OCI-LY1 (cell line): ENCODE measurements at regions not wholly inside any gene's neighbourhood (a gene's known extent, or its start where the extent isn't known, plus 50 kb on each side); places are given as distances from the start of the nearest gene placed in this dataset.

ENCODE experiments used
- H2AFZ ChIP-seq: fragments of 200-600 bp; sonication (generic), shearing (Covaris generic); 2 replicates; pipeline ENCODE4 v1.6.0; 2014; ENCODE audit warnings: antibody characterized with exemption, mild to moderate bottlenecking, low read length
- H3F3A ChIP-seq: fragments of 200-600 bp; sonication (generic), shearing (Covaris generic); 2 replicates; pipeline ENCODE4 v1.6.0; 2014; ENCODE audit warnings: mild to moderate bottlenecking, antibody characterized with exemption, low read length, moderate library complexity; ENCODE audit not compliant: insufficient read depth
- H3K27ac ChIP-seq: fragments of 200-600 bp; sonication (generic); 2 replicates; pipeline ENCODE4 v1.5.1; 2014; ENCODE audit warnings: low read length, mixed run types, mild to moderate bottlenecking, low read depth; ENCODE audit not compliant: poor library complexity, severe bottlenecking
- H3K27me3 ChIP-seq: fragments of 200-600 bp; sonication (generic); 2 replicates; pipeline ENCODE4 v1.6.0; 2014; ENCODE audit warnings: antibody characterized with exemption, mild to moderate bottlenecking, low read length, moderate library complexity; ENCODE audit not compliant: insufficient read depth
- H3K36me3 ChIP-seq: fragments of 200-600 bp; sonication (generic); 2 replicates; pipeline ENCODE4 v1.6.1; 2014; ENCODE audit warnings: mild to moderate bottlenecking, antibody characterized with exemption, low read length, moderate library complexity, mixed read lengths; ENCODE audit not compliant: insufficient read depth
- H3K4me1 ChIP-seq: fragments of 200-600 bp; sonication (generic); 2 replicates; pipeline ENCODE4 v1.5.1; 2014; ENCODE audit warnings: mild to moderate bottlenecking, low read length, moderate library complexity; ENCODE audit not compliant: insufficient read depth, severe bottlenecking
- H3K4me2 ChIP-seq: fragments of 200-600 bp; sonication (generic), shearing (Covaris generic); 2 replicates; pipeline ENCODE4 v1.6.1; 2014; ENCODE audit warnings: low read length
- H3K4me3 ChIP-seq: fragments of 200-600 bp; sonication (generic); 2 replicates; pipeline ENCODE4 v1.5.1; 2014; ENCODE audit warnings: low read length, low read depth, mild to moderate bottlenecking, mixed read lengths; ENCODE audit not compliant: poor library complexity, severe bottlenecking
- H3K79me2 ChIP-seq: fragments of 200-600 bp; shearing (Covaris generic); 2 replicates; pipeline ENCODE4 v1.6.1; 2016; ENCODE audit warnings: mixed run types, low read length, mixed read lengths; ENCODE audit not compliant: insufficient read depth
- H3K9ac ChIP-seq: fragments of 200-600 bp; sonication (generic), shearing (Covaris generic); 2 replicates; pipeline ENCODE4 v1.6.1; 2014; ENCODE audit warnings: mild to moderate bottlenecking, low read length, mixed read lengths
- H3K9me2 ChIP-seq: fragments of 200-600 bp; sonication (generic), shearing (Covaris generic); 2 replicates; pipeline ENCODE4 v1.6.1; 2014; ENCODE audit warnings: low read depth, mild to moderate bottlenecking, low read length, mixed read lengths
- H3K9me3 ChIP-seq: fragments of 200-600 bp; shearing (Covaris generic); 2 replicates; pipeline ENCODE4 v1.6.1; 2014; ENCODE audit warnings: low read length, mixed read lengths
- H4K20me1 ChIP-seq: fragments of 200-600 bp; sonication (generic), shearing (Covaris generic); 2 replicates; pipeline ENCODE4 v1.6.0; 2016; ENCODE audit warnings: mild to moderate bottlenecking, low read length; ENCODE audit not compliant: insufficient read depth
- EZH2 ChIP-seq: fragments of 200-600 bp; sonication (generic), shearing (Covaris generic); IDR thresholded peaks from 2 replicates; pipeline ENCODE4 v1.8.0; 2017; ENCODE audit warnings: borderline replicate concordance, mixed run types, mild to moderate bottlenecking, antibody characterized with exemption, low read length, moderate library complexity, mixed read lengths
- TF ChIP-seq, protein P1 (sequence below): fragments of 200-600 bp; sonication (generic), shearing (Covaris generic); IDR thresholded peaks from 2 replicates; pipeline ENCODE4 v1.5.1; 2017; ENCODE audit warnings: mild to moderate bottlenecking, antibody characterized with exemption, low read length, moderate library complexity, mixed read lengths

- H3K9ac ChIP-seq, result no peak overlapping the region
- H3K27me3 ChIP-seq, result no peaks in the 10 kb centered on the region; the same call in 1 of the 2 replicates
- no peak overlapping the region for H3K27ac ChIP-seq
- no peaks in the 10 kb centered on the region for H3K36me3 ChIP-seq
- H3K4me2 ChIP-seq, result no peak overlapping the region
- H3K4me3 ChIP-seq, result no peak overlapping the region
- no peaks in the 10 kb centered on the region for H3F3A ChIP-seq
- no peak overlapping the region for H2AFZ ChIP-seq
- TF ChIP-seq, protein P1, sequence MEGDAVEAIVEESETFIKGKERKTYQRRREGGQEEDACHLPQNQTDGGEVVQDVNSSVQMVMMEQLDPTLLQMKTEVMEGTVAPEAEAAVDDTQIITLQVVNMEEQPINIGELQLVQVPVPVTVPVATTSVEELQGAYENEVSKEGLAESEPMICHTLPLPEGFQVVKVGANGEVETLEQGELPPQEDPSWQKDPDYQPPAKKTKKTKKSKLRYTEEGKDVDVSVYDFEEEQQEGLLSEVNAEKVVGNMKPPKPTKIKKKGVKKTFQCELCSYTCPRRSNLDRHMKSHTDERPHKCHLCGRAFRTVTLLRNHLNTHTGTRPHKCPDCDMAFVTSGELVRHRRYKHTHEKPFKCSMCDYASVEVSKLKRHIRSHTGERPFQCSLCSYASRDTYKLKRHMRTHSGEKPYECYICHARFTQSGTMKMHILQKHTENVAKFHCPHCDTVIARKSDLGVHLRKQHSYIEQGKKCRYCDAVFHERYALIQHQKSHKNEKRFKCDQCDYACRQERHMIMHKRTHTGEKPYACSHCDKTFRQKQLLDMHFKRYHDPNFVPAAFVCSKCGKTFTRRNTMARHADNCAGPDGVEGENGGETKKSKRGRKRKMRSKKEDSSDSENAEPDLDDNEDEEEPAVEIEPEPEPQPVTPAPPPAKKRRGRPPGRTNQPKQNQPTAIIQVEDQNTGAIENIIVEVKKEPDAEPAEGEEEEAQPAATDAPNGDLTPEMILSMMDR, result no peak
- no peak for TF ChIP-seq EZH2
- no peaks in the 10 kb centered on the region for H3K9me2 ChIP-seq
- no peaks in the 10 kb centered on the region for H4K20me1 ChIP-seq
- H3K9me3 ChIP-seq, result no peaks in the 10 kb centered on the region
- H3K79me2 ChIP-seq, result no peaks in the 10 kb centered on the region
- H3K4me1 ChIP-seq, result no peaks in the 10 kb centered on the region
Measured at GRCh38 chr1:29496701-29497100, 260.4 kb downstream of the PTPRU start.

GRCh38 chr1:29490204-29490934, 254.0 kb downstream of the PTPRU start:
- no peak overlapping the region for H3K4me3 ChIP-seq
- TF ChIP-seq, protein P1, result no peak
- TF ChIP-seq EZH2, result no peak
- no peak overlapping the region for H3K27ac ChIP-seq
- H3F3A ChIP-seq, result no peaks in the 10 kb centered on the region
- no peaks in the 10 kb centered on the region for H3K9me2 ChIP-seq
- no peak overlapping the region for H3K9ac ChIP-seq
- H3K27me3 ChIP-seq, result no peaks in the 10 kb centered on the region
- no peaks in the 10 kb centered on the region for H3K36me3 ChIP-seq
- no peaks in the 10 kb centered on the region for H3K4me1 ChIP-seq
- H3K9me3 ChIP-seq, result no peaks in the 10 kb centered on the region
- no peak overlapping the region for H3K4me2 ChIP-seq
- no peak overlapping the region for H2AFZ ChIP-seq
- no peaks in the 10 kb centered on the region for H3K79me2 ChIP-seq
- no peaks in the 10 kb centered on the region for H4K20me1 ChIP-seq

- TF ChIP-seq, protein P1, result no peak
- no peak for TF ChIP-seq EZH2
- H3K36me3 ChIP-seq, result no peaks in the 10 kb centered on the region
- no peaks in the 10 kb centered on the region for H3K4me1 ChIP-seq
Measured at GRCh38 chr1:29489471-29489870, 253.1 kb downstream of the PTPRU start.

More at GRCh38 chr1:29489471-29489870, 253.1 kb downstream of the PTPRU start:
- Histone ChIP-seq H3K9ac (no peak overlapping the region), H3K27me3 (no peaks in the 10 kb centered on the region), H3K9me3 (no peaks in the 10 kb centered on the region), H3K27ac (no peak overlapping the region), H4K20me1 (no peaks in the 10 kb centered on the region), H2AFZ (no peak overlapping the region), H3K4me2 (no peak overlapping the region), H3K9me2 (no peaks in the 10 kb centered on the region), H3K4me3 (no peak overlapping the region), H3K79me2 (no peaks in the 10 kb centered on the region), H3F3A (no peaks in the 10 kb centered on the region)
